ENCODE measurements at regions not wholly inside any gene's neighbourhood (a gene's known extent, or its start where the extent isn't known, plus 50 kb on each side); places are given as distances from the start of the nearest gene placed in this dataset.

GRCh38 chr2:59342166-59342565, 1101.0 kb upstream of the FANCL start:
- TF ChIP-seq EZH2 (IDR thresholded peaks at IDR 0.05; ENCODE audit: borderline replicate concordance, low read depth, low read length, severe bottlenecking), result no peak
- no peak for TF ChIP-seq CTCF (IDR thresholded peaks at IDR 0.05; ENCODE audit: borderline replicate concordance, extremely low read depth, low read length, poor library complexity, severe bottlenecking)
